Endothelial cell of hepatic sinusoid (primary cell): ENCODE measurements at regions not wholly inside any gene's neighbourhood (a gene's known extent, or its start where the extent isn't known, plus 50 kb on each side); places are given as distances from the start of the nearest gene placed in this dataset.

ENCODE experiments used
- in situ Hi-C: cut with HindIII; loops from 2 replicates; pipeline ENCODE4 v1.10.0; 2017; ENCODE audit warnings: low sequenced_read_pairs

DNA sequence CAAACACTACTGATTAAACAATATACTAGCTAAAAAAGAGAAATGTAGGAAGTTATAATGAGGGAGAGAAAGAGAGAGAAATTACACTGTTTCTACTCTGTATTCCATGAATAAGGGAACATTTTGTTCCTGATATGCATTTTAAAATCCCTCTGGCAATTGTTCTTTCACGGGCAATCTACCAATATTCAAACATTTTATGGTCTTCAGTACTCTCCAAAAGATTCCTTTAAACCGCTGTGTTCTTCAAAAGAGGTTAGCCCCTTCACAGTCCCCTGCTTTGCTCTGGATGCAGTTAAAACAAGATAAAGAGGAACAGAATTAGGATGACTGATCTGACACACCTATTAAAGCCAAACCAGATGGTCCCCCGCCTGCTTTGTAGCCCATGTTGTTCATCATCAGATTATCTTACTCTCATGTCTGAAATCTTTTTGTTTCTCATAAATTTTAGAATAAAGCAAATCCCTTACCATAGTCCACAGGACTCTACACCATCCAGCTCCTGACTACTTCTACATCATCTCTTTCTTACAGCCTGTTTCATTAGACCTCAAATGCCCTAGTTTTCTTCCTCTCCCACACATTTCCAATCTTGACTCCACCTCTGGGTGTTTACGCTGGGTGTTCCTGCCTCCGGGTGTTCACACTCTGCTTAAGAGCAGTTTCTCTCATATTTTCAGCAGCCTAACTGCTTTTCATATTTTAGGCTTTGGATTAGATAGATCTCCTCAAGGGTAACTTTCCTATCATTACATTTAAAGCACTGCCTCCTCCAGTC is 399.7 kb downstream of the COL12A1 start:
- in situ Hi-C loops = loop anchor here (10.0 kb wide), 1 partner anchor 49 kb away; no protein-coding TSS in a partner anchor

DNA sequence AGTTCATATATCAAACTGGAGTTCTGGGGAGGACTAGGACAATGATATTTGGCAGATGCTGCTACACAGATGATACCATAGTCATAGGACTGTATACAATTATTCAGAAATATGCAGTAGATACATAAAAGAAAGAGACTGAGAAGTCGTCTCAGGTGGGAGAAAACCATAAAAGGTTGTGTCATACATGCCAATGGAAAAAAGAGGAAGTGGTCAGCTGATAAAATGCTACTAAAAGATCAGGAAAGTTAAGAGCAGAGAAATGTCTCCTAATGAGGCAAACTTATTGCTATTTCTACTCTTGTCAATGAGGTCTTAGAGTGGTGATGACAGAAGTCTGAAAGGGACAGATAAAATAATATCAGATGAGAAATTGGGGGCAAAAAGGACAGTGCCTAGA is 407.6 kb downstream of the COL12A1 start:
- in situ Hi-C loops = no loop called here

DNA sequence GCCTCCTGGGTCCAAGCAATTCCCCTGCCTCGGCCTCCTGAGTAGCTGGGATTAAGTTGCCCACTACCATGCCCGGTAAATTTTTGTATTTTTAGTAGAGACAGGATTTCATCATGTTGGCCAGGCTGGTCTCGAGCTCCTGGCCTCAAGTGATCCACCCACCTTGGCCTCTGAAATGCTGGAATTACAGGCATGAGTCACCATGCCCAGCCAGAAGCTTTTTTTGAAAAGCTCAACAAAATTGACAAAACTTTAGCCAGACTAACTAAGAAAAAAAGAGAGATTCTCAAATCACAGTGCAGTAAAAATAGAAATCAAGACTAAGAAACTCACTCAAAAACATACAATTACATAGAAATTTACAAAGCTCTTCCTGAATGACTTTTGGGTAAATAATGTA is 420.6 kb downstream of the COL12A1 start:
- in situ Hi-C loops = no loop called here

DNA sequence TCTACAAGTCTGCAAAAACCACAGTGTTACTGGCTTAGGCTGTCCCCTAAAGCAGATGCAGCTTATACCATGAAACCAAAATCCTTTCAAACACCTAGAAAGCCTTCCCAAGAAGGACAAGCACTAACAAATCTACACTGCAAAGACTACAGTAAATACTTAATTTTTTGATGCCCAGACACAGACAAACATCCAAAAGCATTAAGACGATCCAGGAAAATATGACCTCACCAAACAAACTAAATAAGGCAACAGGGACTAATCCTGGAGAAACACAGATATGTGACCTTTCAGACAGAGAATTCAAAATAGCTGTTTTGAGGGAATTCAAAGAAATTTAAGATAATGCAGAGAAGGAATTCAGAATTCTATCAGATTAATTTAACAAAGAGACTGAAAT is 423.5 kb downstream of the COL12A1 start:
- in situ Hi-C loops = no loop called here

DNA sequence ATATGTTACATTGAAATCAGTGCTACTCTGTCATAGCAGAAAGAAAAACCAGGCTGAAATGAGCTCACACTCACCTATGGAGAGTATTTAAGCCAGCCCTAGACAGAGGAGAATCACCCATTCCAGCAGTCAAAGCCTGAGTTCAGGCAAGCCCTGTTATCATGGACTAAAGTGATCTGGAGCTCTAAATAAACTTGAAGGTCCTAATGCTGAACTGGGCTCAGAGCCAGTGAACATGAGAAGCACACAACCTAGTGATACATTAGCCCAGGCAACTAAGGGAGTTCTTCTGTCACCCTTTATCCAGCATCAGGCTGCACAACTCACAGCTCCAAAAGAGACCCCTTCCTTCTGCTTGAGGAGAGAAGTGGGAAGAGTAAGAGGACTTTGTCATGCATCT is 425.0 kb downstream of the COL12A1 start:
- in situ Hi-C loops = no loop called here

DNA sequence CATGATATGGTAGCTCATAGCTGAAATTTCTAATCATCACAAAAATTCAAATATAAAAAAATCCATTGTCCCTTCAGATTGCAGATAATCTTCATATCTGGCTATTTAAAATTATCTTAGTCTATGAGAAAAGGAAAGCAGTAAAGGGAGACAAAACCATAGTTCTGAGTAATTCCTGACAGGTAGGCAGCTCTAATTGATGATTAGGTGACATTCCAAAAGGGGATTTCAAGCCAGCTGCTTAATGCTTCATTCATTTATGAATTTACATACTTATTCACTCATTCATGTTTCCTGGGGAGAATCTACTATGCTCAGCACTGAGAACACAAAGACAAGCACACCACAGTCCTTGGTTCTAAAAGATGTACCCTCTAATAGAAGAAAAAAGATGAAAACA is 437.1 kb downstream of the COL12A1 start:
- in situ Hi-C loops = no loop called here

DNA sequence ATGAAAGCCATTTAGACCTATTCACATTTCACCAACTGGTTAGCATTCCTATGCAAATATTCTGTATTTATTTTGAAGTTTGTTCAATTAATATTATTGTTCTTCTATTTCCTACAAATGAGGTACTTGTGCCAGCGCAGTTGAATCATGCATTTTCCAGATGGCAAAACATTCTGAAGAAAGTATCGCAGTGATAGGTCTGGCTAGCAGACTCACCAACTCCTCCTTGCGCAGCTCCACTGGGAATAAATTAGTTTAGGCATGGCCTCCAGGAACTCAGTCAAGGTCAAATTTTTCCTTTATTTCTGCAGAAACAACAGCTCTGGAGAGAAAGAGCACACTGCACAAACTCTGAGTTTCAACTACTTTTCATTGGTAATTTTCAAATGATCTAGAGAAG is 437.7 kb downstream of the COL12A1 start:
- in situ Hi-C loops = no loop called here

DNA sequence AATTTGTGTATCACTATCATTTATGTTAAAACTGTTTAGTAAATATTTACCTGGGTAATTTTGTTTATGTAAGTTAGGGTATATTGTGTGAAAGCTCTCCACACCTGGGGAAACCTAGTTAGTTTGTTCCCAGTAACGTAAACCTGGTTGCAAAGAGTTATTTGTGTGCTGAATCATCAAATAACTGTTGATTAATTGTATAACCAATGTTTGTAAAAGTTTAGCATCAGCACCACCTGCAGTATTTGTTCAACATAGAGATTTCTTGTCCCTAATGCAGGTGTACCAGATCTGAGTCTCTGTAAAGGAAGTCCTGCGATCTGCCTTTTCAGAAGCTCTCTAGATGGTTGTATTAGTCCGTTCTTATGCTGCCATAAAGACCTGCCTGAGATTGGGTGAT is 440.4 kb downstream of the COL12A1 start:
- in situ Hi-C loops = no loop called here

DNA sequence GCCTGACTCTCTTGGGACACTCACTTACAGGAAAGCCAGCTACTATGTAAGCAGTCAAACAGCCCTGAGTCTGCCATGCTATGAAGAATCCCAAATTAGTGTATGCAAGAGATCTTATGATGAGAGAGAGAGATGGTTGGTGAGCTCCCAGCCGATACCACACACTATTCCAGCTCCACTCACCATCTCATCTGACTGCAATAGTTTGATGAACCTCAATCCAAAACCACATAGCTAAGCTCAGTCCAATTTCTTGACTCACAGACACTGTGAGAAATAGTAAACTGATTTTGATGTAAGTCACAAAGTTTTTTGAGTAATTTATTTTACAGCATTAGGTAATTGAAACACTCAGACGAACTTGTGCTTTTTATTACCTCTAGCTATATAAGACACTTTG is 441.4 kb downstream of the COL12A1 start:
- in situ Hi-C loops = no loop called here

DNA sequence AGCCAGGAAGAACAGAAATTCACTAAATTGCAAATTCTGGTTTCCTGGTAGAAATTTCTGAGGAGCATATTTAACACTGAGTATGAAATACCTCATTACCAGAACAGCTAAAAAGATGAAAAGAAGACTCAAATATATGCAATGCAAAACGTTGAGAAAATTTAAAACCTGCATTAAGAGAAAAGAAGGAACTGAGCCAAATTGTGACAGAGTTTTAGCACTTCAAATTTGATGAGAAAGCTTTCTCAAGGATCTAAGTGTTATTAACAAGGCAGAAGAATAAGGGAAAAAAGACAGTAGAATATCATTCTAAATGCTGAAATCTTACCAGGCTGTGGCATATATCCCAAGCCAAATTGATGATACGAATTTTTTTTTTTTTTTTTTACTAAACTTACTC is 443.0 kb downstream of the COL12A1 start:
- in situ Hi-C loops = no loop called here

DNA sequence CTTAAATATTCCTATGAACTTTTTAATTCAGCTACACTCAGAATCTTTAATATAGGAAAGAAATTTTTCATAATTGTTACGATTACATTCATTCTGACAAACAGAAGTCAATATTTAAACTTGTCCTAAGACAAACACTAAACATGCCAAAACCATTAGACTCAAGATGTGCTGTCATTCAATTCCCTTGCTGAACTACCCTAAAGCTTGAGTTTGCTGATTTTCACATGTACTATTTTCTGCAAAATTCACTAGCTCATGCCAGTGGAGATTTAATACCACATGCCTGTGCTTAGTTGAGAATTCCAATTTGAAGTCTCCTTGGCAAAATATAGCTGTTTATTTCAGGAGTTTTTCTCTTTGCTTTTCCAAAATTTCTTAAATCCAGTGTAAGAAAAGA is 448.0 kb downstream of the COL12A1 start:
- in situ Hi-C loops = loop anchor here (5.0 kb wide), 1 partner anchor 69 kb away; no protein-coding TSS in a partner anchor

DNA sequence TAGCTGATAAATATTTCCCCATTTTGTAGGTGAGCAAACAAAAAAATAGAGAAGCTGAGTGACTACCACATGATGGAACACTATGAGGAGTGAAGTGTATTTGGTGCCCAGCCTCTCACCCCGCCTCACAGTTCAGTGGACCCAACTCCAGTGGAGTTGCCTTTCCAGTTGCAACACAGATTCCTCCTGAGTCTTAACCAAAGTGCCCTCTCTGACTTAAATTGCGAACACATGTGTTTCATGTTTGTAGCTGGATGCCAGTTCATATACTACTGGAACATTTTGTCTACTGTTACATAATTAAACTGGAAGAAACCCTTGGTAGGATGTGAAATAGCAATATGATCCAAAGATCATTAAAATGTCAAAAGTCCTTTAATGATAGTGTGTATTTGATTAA is 448.9 kb downstream of the COL12A1 start:
- in situ Hi-C loops = loop anchor here (5.0 kb wide), 1 partner anchor 70 kb away; no protein-coding TSS in a partner anchor

DNA sequence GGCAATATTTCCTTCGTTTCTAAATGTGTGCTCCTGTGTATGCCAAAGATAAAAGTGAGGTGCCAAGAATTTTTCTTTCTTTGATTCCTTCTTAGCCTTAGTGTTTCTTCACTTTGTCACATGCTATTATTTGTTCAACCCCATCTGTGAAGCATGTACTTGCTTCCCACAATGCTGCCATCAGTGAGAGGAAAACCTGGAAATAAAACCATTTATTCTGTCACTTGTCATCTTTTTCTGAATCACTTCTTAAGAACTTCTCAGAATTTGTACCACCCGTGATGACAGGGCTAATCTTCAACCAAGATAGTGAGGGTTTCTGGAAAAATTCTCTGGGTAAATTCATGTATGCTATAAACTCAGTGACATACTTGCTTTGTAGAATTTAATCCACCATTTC is 450.1 kb downstream of the COL12A1 start:
- in situ Hi-C loops = loop anchor here (5.0 kb wide), 1 partner anchor 72 kb away; no protein-coding TSS in a partner anchor

DNA sequence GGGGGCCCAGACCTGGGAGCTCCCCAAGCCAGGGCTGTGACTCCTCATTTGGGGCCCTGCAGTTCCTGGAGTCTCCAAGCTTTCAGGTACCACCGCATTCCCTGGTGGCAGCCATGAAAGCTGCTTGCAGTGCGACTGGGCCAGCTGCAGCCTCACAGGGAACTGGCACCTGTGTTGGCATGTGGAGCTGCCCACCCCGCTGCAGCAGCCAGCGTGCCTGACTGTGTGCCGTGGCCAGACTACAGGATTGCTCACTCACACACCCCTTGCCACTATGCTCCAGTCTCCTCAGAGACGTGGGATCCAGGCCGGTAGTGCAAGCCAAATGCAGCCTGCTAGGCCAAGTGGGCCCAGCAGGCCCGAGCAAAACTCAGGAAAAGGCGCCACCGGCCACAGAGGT is 450.7 kb downstream of the COL12A1 start:
- in situ Hi-C loops = loop anchor here (5.0 kb wide), 1 partner anchor 72 kb away; no protein-coding TSS in a partner anchor

DNA sequence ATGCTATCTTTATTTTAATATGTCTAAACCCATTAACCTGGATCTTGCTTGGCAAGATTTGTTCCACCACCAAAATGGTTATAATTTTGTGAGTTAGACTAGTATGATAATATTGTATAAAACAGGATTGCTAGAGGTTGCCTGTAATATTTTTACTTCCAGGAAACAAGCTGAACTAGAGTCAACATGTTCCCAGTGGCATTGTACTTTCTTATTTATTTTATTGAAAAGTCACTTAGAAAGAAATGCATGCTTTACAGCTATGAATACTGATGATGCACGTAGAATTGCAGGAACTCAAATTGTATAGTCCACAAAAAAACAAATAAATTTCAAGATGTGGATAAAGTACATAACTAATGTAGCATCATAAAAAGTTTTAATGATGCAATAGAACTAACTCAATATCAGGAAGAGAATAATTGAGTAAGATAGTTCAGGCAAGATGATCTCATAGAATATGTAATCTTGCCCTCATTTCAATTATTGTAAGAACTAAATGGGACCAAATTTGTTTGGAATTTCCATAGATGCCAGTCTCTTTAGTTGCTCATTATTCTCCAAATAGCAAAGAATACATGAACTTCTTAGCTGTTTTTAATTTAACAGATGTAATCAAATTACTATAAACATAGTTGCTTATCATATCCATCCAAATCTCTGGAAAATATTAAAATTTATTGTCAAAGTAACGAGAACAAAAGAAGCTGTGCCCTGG is 451.8 kb downstream of the COL12A1 start:
- in situ Hi-C loops = no loop called here

DNA sequence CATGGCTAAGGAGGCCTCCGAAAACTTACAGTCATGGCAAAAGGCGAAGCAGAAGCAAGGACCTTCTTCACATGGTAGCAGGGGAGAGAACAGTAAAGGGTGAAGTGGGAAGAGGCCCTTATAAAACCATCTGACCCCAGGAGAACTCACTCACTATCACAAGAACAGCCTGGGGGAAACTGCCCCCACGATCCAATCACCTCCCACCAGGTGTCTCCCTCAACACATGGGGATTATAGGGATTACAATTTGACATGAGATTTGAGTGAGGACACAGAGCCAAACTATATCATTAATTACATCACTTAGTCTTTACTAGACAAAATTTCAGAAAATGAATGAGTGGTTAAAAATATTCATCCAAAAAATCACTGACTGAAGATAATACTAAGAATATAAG is 453.6 kb downstream of the COL12A1 start:
- in situ Hi-C loops = no loop called here

DNA sequence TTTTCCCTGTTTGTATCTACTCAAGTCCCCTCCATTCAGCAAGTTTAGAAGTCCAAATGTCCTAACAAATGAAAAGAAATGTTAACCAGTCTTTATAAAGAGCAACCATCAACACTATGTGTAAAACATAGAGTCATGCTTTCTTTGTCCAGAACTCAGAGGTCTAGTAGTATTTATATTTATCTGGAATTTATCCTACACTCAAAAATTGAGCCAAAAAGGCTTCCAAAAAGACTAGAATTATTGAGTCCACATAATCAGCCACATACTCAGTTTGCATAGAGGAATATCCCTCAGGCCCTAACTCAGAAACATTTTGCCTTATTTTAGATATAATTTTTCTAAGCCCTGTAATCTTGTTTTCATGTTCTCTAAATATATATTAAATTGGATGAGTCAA is 455.0 kb downstream of the COL12A1 start:
- in situ Hi-C loops = no loop called here

DNA sequence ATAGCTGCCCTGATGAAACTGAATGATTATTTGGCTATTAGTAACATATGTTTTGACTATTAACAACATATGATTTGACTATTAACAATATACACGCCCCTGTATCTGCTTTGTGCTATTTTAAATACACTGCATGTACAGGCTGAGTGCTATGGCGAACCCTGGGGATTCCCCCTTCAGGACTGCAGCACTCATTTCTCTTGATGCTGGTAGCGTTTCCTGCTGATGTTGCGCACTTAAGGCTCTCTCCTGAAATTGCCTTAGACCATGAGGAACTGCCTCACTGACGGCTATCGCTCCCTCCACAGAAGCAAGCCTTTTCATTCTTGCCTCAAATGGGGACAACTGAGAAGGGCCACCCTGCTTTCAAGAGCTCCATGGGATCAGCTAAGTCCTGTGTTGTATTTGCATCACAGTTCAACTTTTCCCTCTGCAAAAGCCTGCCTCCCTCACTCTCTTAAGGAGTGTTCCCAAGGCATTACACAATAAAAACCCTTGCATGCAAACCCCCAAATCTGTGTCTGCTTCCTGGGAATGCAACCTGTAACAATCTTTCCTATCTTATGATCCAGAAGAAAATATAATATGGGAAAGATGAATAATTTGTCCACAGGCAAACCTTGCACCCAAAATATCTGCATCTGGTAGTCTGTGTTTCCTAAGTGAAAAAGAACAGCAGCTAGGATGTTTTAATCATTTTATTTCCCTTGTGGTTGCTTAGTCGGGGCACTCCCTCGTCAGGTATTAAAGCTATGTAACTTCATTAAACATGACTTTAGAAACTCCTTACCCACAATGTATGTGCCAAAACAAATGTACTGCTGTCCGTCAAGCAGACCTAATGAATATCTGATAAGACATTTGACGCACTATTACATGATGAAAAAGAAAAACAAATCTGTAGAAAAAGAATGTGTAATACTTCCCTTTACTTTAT is 456.4 kb downstream of the COL12A1 start:
- in situ Hi-C loops = no loop called here

DNA sequence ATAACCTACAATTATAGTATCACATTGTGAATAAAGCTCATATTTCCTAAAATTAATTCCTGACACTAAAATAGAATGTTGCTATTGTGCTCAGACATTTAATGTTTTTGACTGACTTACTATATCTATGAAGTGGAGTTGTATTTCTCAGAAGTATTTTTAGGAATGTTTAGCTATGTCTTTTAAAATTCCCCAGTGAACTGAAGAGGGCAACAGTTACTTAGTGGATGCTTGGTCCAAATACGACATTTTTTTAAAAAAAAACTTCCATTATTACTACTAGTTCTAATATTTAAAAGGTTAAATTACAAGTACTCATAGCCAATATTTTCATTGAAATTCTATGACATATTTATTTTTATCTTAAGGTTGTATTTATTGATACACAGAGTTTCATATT is 460.2 kb downstream of the COL12A1 start:
- in situ Hi-C loops = no loop called here

DNA sequence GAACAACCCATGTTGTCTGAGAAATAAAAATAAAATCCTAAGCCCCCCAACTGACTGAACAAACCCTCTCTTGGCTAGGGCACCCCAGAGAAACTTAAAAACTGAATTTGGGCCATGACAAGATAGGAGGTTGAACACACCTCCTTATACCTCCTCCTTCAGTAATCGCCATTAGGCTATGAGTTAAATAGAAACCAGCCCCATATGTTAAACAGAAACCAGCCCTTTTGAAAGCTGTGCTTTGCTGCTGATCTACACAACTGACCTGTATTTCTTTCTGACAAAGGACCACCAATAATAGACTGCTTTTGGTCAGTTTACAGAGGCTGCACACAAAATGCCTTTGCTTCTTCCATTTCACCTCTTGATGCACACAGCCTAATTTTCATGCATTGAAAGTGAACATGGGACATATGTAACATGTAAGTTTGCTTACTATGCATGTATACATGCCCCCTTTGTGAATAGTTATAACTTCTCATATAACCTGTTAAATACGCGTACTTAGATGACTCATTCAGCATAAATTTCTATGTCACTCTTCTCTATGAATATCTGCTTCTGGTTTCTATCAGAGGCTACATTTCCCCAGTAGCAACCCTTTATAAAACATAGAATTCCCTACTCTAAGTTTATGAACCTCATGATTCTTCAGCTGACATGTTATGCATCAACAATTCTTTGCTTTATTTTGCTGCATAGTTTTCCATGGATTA is 462.9 kb downstream of the COL12A1 start:
- in situ Hi-C loops = no loop called here
